PC-3 (cell line): ENCODE measurements at regions not wholly inside any gene's neighbourhood (a gene's known extent, or its start where the extent isn't known, plus 50 kb on each side); places are given as distances from the start of the nearest gene placed in this dataset.

Experiments
- EZH2 ChIP-seq: fragments of 300-600 bp; sonication (generic); IDR thresholded peaks from one replicate; pipeline ENCODE4 v1.6.1; 2017; ENCODE audit warnings: antibody characterized with exemption, mild to moderate bottlenecking, low read length; ENCODE audit not compliant: unreplicated experiment
- TF ChIP-seq, protein P1 (sequence below): fragments of 300-600 bp; sonication (generic); conservative IDR thresholded peaks from 2 replicates; pipeline ENCODE4 v1.5.1; 2017; ENCODE audit warnings: antibody characterized with exemption, low read depth, mild to moderate bottlenecking, low read length

GRCh38 chr2:164009756-164010337, 274.0 kb upstream of the FIGN start:
- TF ChIP-seq, protein P1, sequence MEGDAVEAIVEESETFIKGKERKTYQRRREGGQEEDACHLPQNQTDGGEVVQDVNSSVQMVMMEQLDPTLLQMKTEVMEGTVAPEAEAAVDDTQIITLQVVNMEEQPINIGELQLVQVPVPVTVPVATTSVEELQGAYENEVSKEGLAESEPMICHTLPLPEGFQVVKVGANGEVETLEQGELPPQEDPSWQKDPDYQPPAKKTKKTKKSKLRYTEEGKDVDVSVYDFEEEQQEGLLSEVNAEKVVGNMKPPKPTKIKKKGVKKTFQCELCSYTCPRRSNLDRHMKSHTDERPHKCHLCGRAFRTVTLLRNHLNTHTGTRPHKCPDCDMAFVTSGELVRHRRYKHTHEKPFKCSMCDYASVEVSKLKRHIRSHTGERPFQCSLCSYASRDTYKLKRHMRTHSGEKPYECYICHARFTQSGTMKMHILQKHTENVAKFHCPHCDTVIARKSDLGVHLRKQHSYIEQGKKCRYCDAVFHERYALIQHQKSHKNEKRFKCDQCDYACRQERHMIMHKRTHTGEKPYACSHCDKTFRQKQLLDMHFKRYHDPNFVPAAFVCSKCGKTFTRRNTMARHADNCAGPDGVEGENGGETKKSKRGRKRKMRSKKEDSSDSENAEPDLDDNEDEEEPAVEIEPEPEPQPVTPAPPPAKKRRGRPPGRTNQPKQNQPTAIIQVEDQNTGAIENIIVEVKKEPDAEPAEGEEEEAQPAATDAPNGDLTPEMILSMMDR, result no peak
- TF ChIP-seq EZH2, result no peak
